ENCODE measurements at regions not wholly inside any gene's neighbourhood (a gene's known extent, or its start where the extent isn't known, plus 50 kb on each side); places are given as distances from the start of the nearest gene placed in this dataset.

DNA sequence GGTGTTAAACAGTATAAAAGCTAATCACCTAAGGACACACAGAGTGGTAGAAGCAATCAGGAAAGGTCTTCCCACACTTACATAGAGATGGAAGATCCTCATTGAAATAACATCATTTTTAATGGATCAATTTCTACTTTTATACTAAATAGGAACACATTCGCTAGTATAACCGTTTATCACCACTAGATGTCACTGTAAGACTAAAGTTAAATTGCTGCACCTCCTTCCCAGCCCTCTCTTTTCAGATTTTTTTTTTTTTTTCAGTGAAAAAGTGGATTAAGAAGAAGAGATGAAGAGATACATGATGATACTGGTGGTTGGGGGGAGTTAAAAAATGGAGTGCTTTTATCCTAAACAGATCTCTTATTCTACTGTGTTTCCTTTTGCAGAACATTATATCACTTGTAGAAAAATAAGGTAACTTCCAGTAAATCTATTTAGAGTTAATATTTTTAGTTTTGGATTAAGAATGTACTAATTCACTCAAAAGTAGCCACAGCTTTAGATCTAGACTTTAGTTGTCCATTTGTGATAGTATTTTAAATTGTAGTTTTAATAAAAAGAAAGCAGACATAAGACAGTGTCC lies 116.9 kb upstream of the ARRDC3 start:
- no peak for TF ChIP-seq POLR2A (IDR thresholded peaks at IDR 0.05)
- TF ChIP-seq, protein P1, sequence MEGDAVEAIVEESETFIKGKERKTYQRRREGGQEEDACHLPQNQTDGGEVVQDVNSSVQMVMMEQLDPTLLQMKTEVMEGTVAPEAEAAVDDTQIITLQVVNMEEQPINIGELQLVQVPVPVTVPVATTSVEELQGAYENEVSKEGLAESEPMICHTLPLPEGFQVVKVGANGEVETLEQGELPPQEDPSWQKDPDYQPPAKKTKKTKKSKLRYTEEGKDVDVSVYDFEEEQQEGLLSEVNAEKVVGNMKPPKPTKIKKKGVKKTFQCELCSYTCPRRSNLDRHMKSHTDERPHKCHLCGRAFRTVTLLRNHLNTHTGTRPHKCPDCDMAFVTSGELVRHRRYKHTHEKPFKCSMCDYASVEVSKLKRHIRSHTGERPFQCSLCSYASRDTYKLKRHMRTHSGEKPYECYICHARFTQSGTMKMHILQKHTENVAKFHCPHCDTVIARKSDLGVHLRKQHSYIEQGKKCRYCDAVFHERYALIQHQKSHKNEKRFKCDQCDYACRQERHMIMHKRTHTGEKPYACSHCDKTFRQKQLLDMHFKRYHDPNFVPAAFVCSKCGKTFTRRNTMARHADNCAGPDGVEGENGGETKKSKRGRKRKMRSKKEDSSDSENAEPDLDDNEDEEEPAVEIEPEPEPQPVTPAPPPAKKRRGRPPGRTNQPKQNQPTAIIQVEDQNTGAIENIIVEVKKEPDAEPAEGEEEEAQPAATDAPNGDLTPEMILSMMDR (IDR thresholded peaks at IDR 0.05 in 8 of 11, conservative IDR thresholded peaks at IDR 0.05 in 3 of 11) = peak in 10 of 11 experiments; percentile 32 to 77 (median 64)

All from spleen (tissue), 7 donors.